Right forelimb (tissue), 1 donor: ENCODE measurements at regions not wholly inside any gene's neighbourhood (a gene's known extent, or its start where the extent isn't known, plus 50 kb on each side); places are given as distances from the start of the nearest gene placed in this dataset.
"Not testable (repeated sequence)": the region's sequence is repeated elsewhere in the genome, so short reads cannot be mapped to it uniquely, and the experiment has no call there.

ENCODE experiments used
- DNase-seq: peaks from one replicate; pipeline ENCODE4 v3.0.0-alpha.2; 2018

DNA sequence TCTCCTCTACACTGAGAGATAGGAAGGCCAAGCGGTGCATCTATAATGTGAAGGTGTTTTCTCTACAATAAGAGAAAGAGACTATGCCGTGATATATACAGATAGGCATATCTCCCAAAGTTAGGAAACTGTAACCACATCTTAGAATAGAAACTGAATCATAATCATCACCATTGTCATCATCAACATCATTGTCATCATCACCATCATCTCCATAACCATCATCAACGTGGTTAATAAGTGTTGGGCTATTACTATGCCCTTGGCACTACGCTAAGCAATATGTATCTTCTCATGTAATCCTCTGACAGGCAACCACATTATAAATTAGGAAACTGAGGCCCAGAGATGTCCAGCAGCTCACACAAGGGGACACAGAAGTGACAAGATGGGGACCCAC, 369.9 kb downstream of the ANAPC1 start:
- DNase-seq, result not testable (repeated sequence)

DNA sequence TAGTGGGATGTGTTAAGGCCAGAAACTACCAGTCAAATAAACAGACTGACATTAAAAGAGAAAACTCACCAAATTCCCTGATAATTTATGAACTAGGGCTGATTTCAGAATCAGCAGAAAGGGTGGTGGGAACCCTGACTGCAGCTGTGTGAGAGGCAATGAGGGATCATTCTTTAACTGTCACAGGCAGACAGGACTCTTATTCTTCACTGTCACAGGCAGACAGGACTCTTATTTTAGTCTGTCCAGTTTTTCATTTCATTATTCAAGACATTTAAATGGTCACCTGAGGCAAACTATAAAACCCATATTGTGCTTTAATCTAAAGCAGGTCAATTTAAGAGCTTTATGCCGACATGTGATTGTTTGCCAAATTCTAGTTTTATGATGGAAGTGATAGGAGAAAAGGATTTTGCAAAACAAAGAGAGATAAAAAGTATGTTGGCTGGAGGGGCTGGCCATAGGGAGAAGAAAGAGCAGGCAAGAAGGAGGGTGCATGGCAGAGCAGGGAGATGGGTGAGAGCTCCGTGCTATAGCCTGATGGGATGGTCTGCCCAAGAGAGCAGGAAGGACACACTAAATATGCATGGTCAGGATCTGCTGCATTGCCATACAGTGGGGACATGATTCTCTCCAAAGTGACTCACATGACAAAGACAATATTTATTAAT, 366.8 kb downstream of the ANAPC1 start:
- DNase-seq, result not testable (repeated sequence)

DNA sequence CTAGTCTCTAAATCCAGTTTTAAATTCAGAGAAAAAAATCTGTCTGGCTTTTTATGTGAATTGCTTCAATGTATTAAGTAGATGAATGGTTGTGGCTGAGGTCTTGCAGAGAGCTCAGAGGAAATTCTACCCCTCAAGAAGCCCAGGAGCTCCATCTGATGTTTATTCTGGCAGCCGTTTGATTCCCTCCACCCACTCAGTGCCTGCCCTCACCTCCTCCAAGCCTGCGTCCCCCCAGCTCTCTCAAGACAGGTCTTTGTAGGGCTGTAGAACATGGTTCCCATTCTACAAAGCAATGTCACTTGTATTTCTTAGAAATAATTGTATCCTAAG, 366.3 kb downstream of the ANAPC1 start:
- not testable (repeated sequence) for DNase-seq

DNA sequence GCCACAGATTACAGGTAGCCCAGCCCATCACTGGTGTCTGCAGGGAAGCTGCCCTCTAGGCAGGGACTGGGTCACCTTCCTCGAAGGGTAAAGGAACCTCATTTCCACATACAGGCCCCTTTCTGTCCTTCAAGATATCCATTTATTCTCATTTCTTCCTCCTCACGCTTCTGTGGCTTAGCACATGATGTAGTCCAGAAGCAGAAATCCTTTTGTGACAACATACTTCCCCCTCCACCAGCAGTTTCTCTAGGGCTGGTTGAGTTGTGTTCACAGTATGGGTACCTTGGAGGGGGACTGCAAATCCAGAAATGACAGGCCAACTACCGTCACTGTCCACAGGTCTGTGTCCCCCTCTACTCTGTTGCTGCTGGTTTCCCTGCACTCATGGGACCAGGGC, 364.9 kb downstream of the ANAPC1 start:
- DNase-seq, result no peak

DNA sequence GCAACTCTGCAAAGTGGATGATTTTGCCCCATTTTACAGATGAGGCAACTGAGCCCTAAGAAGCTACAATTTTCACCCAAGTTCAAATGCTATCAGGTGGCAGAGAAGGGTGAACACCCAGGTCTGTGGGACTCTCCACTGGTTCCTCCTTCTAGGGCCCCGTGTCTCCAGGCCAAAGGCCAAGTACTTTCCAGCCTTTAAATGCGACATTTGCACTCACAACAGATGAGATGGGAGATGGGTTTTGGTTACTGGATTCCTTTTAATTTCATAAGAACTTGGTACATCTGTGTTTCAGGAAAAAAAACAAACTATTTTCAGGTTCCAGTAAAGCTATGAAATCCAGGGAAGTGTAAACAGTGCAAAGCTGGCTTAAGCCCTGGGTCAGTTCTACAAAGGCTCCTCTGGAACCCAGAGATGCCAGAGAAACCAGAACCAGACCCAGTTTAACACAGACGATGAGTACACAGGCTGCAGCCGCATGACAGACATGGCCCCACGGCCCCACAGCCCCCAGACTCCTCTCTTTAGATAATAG, 361.7 kb downstream of the ANAPC1 start:
- DNase-seq, result no peak

DNA sequence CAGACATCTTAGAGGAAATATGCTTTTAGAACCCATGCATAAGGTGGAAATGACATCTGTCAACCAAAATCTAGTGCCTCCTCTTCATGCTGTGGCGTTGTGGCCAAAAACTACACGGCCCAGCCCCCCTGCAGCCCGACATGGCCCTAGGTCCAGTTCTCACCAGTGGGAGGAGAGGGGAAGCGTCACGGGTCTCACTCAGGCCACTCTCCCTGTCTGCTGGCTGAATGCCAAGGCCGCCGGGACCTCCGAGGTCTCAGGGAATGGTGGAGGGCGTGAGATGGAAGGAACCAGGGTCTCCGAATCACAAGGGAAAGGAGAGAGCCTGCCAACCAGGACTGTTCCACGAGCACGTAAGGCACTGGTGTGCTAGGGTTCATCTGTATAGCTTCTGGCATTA, 361.0 kb downstream of the ANAPC1 start:
- DNase-seq, result no peak

DNA sequence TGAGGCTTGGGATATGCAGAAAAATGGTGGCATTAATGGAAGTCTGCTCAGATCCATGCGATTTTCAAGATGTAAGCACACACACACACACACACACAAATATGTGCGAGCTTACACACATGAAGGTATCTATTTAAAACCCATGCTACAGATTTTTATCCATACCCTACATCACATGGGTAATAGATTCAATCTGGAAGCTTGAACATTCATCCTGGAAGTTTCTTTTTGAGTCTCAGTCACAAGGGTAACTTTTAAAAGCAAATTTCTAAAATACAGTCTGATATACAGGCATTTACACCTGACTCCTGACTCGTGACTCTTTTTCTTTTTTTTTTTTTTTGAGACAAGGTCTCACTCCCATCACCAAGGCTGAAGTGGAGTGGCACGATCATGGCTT, 359.0 kb downstream of the ANAPC1 start:
- DNase-seq, result not testable (repeated sequence)

DNA sequence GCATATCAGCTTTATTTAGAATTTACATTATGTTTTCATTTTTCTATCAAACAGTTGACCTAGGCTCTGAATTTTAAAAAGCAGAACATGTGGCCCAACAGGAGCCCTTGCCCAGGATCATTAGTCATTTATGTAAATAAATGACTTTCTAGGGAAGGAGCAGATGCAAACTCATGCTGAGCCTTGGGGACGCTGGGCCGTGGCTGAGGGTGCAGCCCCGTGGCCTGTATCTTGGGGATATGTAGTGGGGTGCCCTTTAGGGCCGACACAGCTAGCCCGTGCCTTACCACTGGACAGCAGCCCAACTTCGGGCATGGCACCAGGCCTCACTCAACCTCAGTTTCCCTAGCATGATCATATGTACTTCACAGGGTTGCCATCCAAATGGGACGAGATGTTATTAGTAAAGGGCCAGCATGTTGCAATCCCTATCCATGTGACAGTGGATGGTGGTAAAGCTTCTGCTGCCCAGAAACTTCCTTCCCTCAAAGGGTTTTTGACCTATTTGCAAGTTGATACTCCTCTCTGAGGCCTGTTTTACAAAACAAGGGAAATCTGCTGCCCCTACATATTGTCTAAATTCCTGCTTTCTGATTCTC, 357.9 kb downstream of the ANAPC1 start:
- DNase-seq, result not testable (repeated sequence)

DNA sequence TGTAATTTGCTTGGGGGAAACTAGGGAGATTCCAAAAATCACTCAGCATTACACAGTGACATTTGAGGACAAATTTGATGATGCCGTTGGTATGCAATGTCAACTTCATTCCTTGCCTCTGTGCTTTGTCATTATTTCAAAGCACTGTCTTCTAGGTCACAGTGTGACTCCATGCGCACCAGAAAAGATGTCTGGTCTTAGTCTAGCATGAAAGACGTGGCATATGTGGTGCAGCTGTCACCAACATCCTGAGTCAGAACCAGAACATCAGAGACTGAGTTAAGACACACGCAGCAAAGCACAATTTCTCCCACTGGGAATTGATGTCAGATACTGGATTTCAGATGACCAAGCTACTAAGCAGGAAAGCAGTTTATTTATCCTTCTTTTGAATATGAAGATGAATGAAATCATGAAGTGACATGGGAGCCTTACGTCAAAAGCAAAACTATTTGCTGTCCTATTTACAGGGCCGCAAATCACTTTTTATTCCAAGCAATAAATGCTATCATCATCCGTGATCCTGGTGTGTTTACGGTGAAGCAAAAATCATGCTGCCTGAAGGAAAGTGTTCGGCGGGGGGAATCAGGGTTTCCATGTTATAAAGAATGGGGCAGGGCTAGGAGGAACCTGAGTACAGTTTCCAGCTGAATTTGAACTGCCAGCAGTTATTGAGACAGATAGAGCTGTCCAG, 356.1 kb downstream of the ANAPC1 start:
- DNase-seq, result not testable (repeated sequence)

DNA sequence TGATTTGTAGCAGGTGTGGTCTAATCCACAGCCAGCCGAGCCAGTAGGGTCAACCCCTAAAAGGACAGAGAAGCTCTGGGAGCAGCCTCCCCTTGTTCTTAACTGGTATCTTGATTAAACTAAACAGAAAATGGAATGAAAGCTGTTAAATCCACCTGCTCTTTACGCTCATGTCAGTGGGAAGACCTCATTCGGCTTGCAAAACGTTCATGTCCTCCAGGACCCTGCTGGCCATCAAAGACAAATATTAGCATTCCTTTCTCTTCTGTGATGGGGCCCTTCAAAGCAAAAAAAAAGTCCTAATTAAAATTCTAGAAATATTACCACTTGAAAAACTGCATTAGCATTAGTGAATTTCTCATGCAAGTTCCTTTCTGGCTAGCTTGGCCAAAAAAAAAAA, 355.0 kb downstream of the ANAPC1 start:
- DNase-seq, result not testable (repeated sequence)

DNA sequence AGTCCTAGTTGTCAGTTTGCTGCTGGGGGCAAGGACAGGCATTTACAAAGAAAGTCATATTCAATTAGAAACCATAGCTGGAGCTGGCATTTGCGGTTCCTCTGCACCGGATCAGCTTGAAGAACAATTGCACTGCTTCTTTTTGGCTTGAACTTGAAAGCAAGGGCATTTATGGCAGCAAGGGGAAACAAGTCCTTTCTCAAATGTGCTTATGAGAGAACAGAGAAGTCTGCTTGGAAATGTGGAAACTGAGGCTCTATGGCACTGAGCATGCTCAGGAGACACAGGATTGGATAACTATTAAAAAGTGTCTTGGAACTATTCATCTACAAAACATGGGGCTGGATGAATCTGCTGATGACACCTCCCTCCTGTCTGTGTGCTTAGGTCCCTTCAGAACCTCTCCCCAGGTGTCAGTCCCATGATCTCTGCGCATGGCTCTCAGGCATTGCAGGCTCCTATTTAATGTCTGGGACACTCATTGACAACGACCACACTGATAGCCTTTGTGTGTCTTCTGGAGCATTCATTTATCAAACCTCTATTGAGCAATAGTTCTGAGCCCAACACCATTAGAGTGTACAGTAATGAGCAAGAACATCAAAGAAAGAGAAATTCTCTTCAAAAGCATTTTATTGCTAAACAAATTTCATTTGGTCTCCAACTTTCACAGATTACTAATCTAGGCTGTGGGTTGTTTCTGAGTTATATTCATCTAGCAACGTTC, 353.6 kb downstream of the ANAPC1 start:
- DNase-seq, result not testable (repeated sequence)

DNA sequence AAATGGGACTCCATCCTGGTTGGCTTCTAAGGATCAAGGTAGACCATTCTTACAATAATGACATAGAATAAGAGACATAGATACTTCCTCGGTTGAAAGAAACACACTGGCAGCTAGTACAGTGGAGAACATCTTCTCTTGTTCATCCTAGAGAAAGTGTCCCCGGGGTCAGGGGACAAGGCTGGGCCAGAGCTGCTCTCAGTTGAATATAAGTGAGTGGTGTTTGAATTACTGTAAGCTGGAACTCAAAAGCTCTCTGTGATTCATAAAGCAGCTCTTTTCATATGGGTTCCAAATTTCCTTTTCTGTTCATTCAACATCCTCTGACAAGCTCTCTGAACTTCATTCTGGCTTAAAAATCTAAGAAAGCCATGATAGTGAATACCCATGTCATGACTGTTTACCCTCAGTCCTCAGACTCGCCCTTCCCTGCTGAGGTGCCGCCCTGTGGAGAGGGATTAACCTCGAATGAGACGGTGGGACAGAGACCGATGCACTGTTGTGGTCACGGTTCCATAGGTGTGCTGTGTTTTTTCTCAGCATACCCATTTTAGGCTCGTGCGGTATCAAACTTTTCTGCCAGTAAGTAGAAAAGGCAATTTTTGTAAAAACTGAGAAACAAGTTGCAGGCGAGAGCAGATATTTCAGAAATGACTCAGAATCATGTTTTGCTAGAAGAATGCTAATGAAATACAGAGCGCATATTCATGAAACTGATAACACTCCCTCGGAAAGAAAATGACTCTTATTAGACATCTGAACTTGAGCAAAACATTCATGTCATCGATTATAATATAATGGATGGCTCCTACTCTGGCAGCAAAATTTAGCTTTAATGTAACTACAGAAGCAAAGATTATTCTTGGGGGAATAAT, 351.1 kb downstream of the ANAPC1 start:
- not testable (repeated sequence) for DNase-seq

DNA sequence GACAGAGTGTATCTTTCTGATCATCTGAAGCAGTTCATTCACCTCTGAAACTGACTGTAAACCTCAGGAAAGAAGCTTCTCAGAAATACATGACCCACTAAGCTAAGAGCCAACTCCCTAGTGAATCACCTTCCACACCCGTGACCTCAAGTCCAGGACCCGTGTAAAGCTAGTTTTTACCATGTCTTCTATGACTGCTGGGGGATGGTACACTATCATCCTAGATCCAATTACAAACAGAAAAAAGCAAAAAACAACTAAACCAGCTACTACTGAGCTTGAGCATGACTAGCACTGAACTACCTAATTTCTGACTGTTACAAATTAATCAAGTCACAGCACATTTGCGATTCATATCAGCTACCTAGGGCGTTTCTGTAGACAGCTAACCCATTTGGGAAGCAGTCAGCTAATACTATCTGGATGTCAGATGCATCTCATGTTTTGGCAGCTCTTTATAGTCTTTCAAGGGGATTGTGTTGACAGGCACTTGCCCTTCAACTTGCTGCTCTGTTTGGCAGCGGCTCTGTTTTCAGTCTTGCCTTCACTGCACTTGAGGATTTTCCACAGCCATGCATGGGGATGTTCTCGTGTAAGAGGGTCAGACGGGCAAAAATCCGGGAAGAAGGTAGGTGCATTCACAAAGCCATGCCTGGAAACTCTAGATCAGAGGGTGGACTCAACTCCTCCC, 350.3 kb downstream of the ANAPC1 start:
- not testable (repeated sequence) for DNase-seq

DNA sequence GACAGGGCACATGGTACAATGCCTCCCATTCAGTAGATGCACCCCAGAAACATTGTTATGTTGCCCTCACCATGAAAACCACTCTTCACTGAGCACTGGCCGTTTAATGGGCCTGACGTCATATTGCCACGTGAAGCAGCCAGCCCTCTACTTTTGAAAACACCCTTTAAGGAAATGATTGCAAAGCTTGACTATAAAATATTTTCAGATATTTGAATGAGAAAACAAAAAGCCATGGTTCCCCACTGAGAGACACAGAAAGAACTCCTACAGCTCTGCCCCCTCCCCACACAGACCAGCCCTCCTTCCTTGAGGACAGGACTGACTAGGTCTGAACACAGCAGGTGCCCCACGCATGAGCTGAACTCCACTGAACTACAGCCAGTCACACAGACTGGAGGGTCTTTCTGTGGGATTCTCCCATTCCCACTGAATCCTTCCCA, 349.1 kb downstream of the ANAPC1 start:
- DNase-seq, result no peak

DNA sequence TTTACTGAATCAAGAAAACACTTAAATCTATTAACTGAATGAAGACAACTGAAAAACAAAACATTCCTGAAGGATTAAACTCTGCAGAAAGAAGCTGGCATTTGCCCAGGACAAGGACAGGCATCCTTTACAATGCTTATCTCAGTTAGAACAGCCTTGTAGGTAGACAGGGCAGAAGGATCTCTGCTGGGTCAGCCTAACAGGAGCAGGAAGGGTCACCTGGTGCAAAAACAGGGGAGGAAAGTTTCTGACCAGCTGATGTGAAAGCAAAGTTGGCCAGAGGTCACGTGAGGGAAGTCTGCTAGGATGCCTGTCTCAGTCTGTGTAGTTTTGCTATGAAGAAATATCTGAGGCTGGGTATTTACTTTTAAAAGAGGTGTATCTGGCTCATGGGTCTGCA, 348.6 kb downstream of the ANAPC1 start:
- no peak for DNase-seq

DNA sequence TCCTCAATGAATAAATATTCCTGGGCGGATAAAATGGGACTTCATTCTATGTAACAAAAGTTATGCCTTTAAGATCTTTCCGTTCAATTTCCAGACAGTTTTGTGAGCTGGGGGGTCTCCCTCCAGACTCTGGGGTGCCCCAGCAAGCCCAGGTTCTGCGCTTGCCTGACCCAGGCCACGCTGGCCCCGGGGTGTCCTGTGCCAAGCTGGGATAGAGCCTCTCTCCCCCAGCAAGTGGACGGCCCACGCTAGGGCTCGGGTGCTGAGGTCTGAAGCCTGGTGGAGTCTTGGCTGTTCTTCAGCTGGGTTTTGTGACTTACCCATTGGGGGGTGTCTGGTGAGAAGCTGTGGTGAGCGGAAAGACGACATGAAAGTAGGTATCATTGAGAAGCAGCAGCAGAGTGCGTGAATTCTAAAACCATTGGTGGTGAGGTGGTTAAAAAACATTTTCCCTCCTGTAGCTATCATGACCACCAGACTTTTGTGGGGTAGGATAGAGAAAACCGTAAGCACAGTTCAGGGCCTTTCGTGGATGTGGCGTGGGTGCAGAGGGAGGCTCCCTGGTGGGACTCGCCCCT, 346.8 kb downstream of the ANAPC1 start:
- no peak for DNase-seq

DNA sequence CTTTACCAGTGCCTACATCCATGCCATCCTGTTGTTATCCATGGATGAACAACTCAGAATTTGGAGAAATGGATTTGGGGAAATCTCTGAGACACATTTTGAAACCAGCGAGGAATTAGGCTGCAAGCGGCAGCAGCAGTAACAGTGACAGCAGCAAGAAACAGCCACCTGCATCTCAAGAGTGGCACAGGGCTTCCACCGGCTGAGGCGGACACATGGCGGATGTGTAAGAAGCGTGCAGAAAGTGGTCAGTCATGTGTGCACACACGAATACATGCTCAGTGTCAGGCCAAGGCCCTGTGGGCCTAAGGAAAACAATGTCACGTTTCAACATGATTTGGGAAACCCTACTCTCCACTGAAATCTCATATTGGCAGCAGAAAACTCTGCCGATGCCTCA, 344.0 kb downstream of the ANAPC1 start:
- DNase-seq, result not testable (repeated sequence)

DNA sequence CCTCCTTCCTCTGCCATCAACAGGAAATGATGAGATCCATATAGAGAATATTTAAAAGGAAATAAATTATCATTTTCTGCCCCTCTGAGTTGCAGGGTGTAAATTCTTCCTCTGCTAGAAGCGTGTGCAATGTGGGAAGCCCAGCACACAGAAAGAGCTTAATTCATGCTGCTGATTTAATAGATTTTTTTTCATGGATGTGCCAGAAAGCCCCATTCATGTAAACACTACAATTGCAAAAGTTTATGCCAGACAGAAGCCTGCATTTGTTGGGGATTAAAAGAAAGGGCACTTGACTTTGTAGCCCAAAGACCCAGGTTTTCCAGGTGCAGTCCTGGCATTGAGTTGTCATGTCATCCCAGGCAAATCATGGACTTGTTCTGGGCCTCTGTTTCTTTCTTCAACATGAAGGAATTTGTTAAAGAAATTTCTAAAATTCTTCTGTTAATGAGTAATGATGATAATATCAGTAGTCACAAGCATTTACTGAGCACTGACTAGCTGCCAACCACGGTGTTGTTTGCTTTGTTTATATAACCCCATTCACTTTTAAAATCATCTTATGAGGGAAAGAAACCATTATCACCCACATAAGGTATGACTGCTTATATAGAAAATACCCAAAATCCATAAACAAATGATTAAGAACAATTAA, 341.7 kb downstream of the ANAPC1 start:
- not testable (repeated sequence) for DNase-seq

DNA sequence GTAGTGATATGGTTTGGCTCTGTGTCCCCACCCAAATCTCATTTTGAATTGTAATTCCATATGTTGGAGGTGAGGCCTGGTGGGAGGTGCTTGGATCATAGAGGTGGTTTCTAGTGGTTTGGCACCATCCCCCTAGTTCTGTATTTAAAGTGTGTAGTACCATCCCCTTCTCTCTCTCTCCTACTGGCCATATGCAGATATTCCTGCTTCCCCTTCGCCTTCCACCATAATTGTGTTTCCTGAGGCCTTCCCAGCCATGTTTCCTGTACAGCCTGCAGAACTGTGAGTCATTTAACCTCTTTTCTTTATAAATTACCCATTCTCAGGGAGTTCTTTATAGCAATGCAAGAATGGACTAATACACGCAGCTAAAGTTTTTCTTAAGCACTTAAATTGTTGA, 340.0 kb downstream of the ANAPC1 start:
- DNase-seq, result not testable (repeated sequence)

DNA sequence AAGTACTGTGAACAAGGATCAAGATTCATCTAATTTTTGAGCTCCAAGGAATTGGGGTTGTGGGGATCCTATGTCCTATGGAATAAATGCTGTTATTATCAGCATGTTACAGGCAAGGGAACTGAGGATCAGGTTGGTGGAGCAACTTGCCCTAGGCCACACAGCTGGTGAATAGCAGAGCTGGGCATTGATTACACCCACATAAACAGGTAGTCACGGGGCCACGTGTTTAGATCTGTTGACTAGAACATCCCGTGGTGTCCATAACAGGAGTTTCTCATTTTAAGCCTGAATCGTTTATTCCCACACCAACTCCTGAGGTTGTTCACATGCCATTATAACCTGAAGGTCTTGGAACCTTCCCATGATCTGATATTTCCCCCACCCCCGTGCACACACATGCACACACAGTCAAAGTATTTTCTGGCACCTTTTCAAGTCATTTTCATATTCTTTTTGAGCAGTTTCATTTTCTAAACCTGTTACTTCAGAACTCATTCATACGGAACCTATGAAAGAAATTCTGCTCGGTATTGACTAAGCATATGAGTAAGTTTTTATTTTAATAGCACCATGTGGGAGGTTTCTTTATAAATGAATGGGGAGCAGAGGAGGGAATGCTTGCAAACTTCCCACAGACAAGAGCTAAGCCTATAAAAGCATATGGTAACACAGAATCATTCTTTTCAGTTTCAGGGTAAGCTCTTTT, 338.1 kb downstream of the ANAPC1 start:
- not testable (repeated sequence) for DNase-seq
